ENCODE measurements at regions not wholly inside any gene's neighbourhood (a gene's known extent, or its start where the extent isn't known, plus 50 kb on each side); places are given as distances from the start of the nearest gene placed in this dataset.

DNA sequence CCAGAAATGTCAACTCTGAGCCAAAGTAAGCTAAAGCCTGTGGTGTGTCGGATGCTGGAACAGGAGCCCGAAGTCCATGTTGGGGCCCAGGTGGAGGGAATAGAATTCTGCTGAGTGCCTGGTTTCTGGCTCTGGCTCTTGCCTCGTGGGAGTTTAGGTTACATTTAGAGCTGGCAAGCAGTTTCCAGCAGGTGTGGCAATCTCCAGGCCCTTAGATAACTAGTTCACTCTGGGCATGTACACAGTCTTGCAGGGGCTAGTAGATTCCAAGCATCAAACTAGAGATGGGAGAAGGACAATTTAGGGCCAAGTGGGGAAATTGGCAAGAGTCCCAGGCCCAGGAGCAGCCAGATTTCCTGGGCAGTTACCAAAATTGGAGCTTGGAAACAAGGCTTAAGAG, 56.3 kb upstream of the STOX2 start:
- H3K9me3 ChIP-seq (ENCODE audit: low read depth, low read length, poor library complexity, severe bottlenecking): peaks cover 6% of the 10 kb centered on the region
- H3K4me1 ChIP-seq (ENCODE audit: insufficient read depth, low read length, poor library complexity, severe bottlenecking): no peaks in the 10 kb centered on the region
- no TSS peak for BruUV-seq (replicated peaks)
- H3K27ac ChIP-seq (ENCODE audit: low read depth, low read length, poor library complexity, severe bottlenecking): no peak overlapping the region
- DNase-seq (ENCODE audit: low spot score): no peak
- TF ChIP-seq EZH2 (IDR thresholded peaks at IDR 0.05; ENCODE audit: borderline replicate concordance, low read depth, low read length, poor library complexity, severe bottlenecking): no peak
- TF ChIP-seq, protein P1, sequence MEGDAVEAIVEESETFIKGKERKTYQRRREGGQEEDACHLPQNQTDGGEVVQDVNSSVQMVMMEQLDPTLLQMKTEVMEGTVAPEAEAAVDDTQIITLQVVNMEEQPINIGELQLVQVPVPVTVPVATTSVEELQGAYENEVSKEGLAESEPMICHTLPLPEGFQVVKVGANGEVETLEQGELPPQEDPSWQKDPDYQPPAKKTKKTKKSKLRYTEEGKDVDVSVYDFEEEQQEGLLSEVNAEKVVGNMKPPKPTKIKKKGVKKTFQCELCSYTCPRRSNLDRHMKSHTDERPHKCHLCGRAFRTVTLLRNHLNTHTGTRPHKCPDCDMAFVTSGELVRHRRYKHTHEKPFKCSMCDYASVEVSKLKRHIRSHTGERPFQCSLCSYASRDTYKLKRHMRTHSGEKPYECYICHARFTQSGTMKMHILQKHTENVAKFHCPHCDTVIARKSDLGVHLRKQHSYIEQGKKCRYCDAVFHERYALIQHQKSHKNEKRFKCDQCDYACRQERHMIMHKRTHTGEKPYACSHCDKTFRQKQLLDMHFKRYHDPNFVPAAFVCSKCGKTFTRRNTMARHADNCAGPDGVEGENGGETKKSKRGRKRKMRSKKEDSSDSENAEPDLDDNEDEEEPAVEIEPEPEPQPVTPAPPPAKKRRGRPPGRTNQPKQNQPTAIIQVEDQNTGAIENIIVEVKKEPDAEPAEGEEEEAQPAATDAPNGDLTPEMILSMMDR (conservative IDR thresholded peaks at IDR 0.05; ENCODE audit: low read depth, low read length): no peak
- ChIA-PET POLR2A (ENCODE audit: low non-redundant PET) (interaction anchor here (0.5 kb wide), 1 partner anchor 83 kb away, joined by 9 read pairs; no protein-coding TSS in a partner anchor), CTCF (no interaction called here)
- H3K27me3 ChIP-seq (replicated peaks; ENCODE audit: insufficient read depth, low read depth, low read length, poor library complexity): no peaks in the 10 kb centered on the region
- H3K4me3 ChIP-seq (ENCODE audit: low read depth, low read length, poor library complexity, severe bottlenecking): no peak overlapping the region
- intact Hi-C loops (cut with micrococcal nuclease; ENCODE audit: unreplicated experiment): no loop called here
- H3K36me3 ChIP-seq (ENCODE audit: insufficient read depth, low read length, poor library complexity, severe bottlenecking): no peaks in the 10 kb centered on the region

DNA sequence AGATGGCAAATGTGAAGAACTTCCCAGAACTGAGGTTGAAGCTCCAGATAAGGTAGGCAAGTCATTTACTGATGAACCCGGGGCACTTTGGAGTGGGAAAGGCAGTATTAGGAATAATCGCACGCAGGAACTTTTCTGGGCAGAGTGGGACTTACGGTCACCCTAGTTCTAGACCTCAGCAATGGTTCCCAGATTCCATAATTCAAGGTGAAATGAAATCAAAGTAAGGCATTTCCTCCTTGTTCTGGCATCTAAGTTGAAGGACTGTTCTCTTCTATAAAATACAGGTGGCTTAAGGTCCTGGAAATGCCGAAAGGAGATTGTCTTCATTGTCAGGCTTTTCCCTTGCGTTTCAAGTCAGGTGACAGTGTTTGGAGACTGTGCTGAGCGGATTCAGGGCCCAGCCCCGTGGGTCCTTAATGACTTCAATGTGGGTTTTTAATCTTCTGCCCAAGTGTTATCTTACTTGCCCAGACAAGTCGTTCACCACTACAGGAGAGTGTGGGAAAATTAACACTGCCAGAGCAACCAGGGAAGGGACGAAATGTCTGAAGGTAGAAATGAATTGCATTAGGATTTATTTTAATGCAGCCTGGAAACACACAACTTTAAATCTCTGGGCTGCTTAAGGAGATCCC, 52.1 kb upstream of the STOX2 start:
- no peak overlapping the region for H3K4me3 ChIP-seq (ENCODE audit: low read depth, low read length, poor library complexity, severe bottlenecking)
- ChIA-PET CTCF (no interaction called here), POLR2A (ENCODE audit: low non-redundant PET) (no interaction called here)
- no peaks in the 10 kb centered on the region for H3K27me3 ChIP-seq (replicated peaks; ENCODE audit: insufficient read depth, low read depth, low read length, poor library complexity)
- intact Hi-C loops (cut with micrococcal nuclease; ENCODE audit: unreplicated experiment): no loop called here
- no TSS peak for BruUV-seq (replicated peaks)
- H3K36me3 ChIP-seq (ENCODE audit: insufficient read depth, low read length, poor library complexity, severe bottlenecking): no peaks in the 10 kb centered on the region
- no peak for DNase-seq (ENCODE audit: low spot score)
- H3K9me3 ChIP-seq (ENCODE audit: low read depth, low read length, poor library complexity, severe bottlenecking): no peaks in the 10 kb centered on the region
- H3K4me1 ChIP-seq (ENCODE audit: insufficient read depth, low read length, poor library complexity, severe bottlenecking): no peaks in the 10 kb centered on the region
- H3K27ac ChIP-seq (ENCODE audit: low read depth, low read length, poor library complexity, severe bottlenecking): no peak overlapping the region
- TF ChIP-seq EZH2 (IDR thresholded peaks at IDR 0.05; ENCODE audit: borderline replicate concordance, low read depth, low read length, poor library complexity, severe bottlenecking): no peak
- TF ChIP-seq, protein P1 (conservative IDR thresholded peaks at IDR 0.05; ENCODE audit: low read depth, low read length): no peak

DNA sequence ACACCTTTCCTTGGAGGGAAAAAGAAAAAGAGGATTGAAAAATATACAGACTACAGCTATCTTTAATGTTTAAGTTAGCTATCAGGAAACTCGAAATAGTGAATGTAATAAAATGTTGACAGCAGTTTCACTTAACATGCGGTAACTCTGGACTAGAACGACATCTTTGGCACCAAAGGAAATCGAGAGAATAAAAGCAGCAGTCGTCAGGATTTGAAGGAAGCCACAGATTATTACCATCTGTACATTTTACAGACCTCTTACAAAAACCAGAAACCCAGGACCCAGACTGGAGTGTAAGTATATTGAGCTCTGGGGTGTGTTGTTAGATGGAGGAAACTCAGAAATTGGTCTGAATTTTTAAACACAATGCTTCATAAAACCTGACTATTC, 51.6 kb upstream of the STOX2 start:
- Histone ChIP-seq H3K4me3 (ENCODE audit: low read depth, low read length, poor library complexity, severe bottlenecking) (no peak overlapping the region), H3K27ac (ENCODE audit: low read depth, low read length, poor library complexity, severe bottlenecking) (no peak overlapping the region), H3K9me3 (ENCODE audit: low read depth, low read length, poor library complexity, severe bottlenecking) (no peaks in the 10 kb centered on the region), H3K36me3 (ENCODE audit: insufficient read depth, low read length, poor library complexity, severe bottlenecking) (no peaks in the 10 kb centered on the region), H3K4me1 (ENCODE audit: insufficient read depth, low read length, poor library complexity, severe bottlenecking) (no peaks in the 10 kb centered on the region), H3K27me3 (replicated peaks; ENCODE audit: insufficient read depth, low read depth, low read length, poor library complexity) (no peaks in the 10 kb centered on the region)
- DNase-seq (ENCODE audit: low spot score): no peak
- intact Hi-C loops (cut with micrococcal nuclease; ENCODE audit: unreplicated experiment): no loop called here
- ChIA-PET CTCF (no interaction called here), POLR2A (ENCODE audit: low non-redundant PET) (no interaction called here)
- no TSS peak for BruUV-seq (replicated peaks)
- TF ChIP-seq EZH2 (IDR thresholded peaks at IDR 0.05; ENCODE audit: borderline replicate concordance, low read depth, low read length, poor library complexity, severe bottlenecking): no peak
- TF ChIP-seq, protein P1 (conservative IDR thresholded peaks at IDR 0.05; ENCODE audit: low read depth, low read length): no peak
